Uterus (tissue), 2 donors: ENCODE measurements at regions not wholly inside any gene's neighbourhood (a gene's known extent, or its start where the extent isn't known, plus 50 kb on each side); places are given as distances from the start of the nearest gene placed in this dataset.

Source experiments
- CTCF ChIP-seq, 4 experiments: fragments of 200-600 bp in 2 of 4; fragments of 450-650 bp in 2 of 4; sonication (generic) in 2 of 4; IDR thresholded peaks; one replicate each; pipeline ENCODE4 v1.5.1; 2016 to 2019; ENCODE audit warnings: antibody characterized with exemption in 4 of 4, mild to moderate bottlenecking in 2 of 4, moderate library complexity in 1 of 4
- POLR2A ChIP-seq, 2 donors: fragments of 450-650 bp; IDR thresholded peaks; one replicate each; pipeline ENCODE4 v1.6.1; 2016; ENCODE audit warnings: antibody characterized with exemption in 2 of 2, mild to moderate bottlenecking in 1 of 2, moderate library complexity in 1 of 2

- no peak for TF ChIP-seq CTCF (IDR thresholded peaks at IDR 0.05)
- no peak for TF ChIP-seq POLR2A (IDR thresholded peaks at IDR 0.05)
Measured at GRCh38 chr6:1116149-1116548, 195.7 kb upstream of the FOXQ1 start.
